ENCODE measurements at regions not wholly inside any gene's neighbourhood (a gene's known extent, or its start where the extent isn't known, plus 50 kb on each side); places are given as distances from the start of the nearest gene placed in this dataset.
A peak's percentile ranks its signal among the peaks of the same experiment; 100 is the strongest.

GRCh38 chr1:201647094-201647493 is 108.2 kb downstream of the NAV1 start:
- Mint-ChIP-seq H3K4me3 (peak overlapping the region; percentile 39), H3K4me1 (peaks cover 2% of the 10 kb centered on the region), H3K27ac (no peak overlapping the region), H3K27me3 (peaks cover 47% of the 10 kb centered on the region), H3K9me3 (ENCODE audit: insufficient read depth) (no peaks in the 10 kb centered on the region)
- Histone ChIP-seq H3K9me3 (ENCODE audit: control extremely low read depth in 1 of 3, control insufficient read depth in 2 of 3, insufficient read depth in 1 of 3, low read length in 2 of 3) (no peaks in the 10 kb centered on the region), H3K36me3 (replicated peaks in 1 of 2; ENCODE audit: control extremely low read depth in 1 of 2, control insufficient read depth in 1 of 2, extremely low read depth in 1 of 2, insufficient read depth in 2 of 2, low read length in 1 of 2) (no peaks in the 10 kb centered on the region), H3K27me3 (replicated peaks in 1 of 4; ENCODE audit: control extremely low read depth in 1 of 4, control insufficient read depth in 3 of 4, insufficient read depth in 4 of 4, low read length in 3 of 4) (peaks cover 0 to 38% (median 10%) of the 10 kb centered on the region in 4 experiments), H4K20me1 (ENCODE audit: control insufficient read depth, insufficient read depth, low read length, poor library complexity, severe bottlenecking) (no peaks in the 10 kb centered on the region), H3K4me2 (replicated peaks; ENCODE audit: low read depth, low read length, poor library complexity, severe bottlenecking) (no peak overlapping the region), H3K4me1 (ENCODE audit: control insufficient read depth in 2 of 2, insufficient read depth in 2 of 2, low read length in 2 of 2) (peaks cover 5 to 6% of the 10 kb centered on the region in 2 donors), H3K9ac (ENCODE audit: low read length) (no peak overlapping the region), H3K79me2 (ENCODE audit: control insufficient read depth, insufficient read depth, low read length) (no peaks in the 10 kb centered on the region), H3K27ac (ENCODE audit: low read length in 2 of 2) (no peak overlapping the region), H2AFZ (ENCODE audit: insufficient read depth, low read depth, low read length, poor library complexity, severe bottlenecking) (no peak overlapping the region), H3K4me3 (ENCODE audit: control extremely low read depth in 1 of 5, extremely low read depth in 1 of 5, insufficient read depth in 1 of 5, low read depth in 2 of 5, low read length in 4 of 5) (no peak overlapping the region)
- no peak for DNase-seq
- intact Hi-C loops (cut with micrococcal nuclease): no loop called here
- ChIA-PET CTCF (no interaction called here), POLR2A (no interaction called here)
- no peak for ATAC-seq (ENCODE audit: low read depth)
- TF ChIP-seq, protein P1, sequence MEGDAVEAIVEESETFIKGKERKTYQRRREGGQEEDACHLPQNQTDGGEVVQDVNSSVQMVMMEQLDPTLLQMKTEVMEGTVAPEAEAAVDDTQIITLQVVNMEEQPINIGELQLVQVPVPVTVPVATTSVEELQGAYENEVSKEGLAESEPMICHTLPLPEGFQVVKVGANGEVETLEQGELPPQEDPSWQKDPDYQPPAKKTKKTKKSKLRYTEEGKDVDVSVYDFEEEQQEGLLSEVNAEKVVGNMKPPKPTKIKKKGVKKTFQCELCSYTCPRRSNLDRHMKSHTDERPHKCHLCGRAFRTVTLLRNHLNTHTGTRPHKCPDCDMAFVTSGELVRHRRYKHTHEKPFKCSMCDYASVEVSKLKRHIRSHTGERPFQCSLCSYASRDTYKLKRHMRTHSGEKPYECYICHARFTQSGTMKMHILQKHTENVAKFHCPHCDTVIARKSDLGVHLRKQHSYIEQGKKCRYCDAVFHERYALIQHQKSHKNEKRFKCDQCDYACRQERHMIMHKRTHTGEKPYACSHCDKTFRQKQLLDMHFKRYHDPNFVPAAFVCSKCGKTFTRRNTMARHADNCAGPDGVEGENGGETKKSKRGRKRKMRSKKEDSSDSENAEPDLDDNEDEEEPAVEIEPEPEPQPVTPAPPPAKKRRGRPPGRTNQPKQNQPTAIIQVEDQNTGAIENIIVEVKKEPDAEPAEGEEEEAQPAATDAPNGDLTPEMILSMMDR (IDR thresholded peaks at IDR 0.05): no peak
- no peak for TF ChIP-seq EZH2 (IDR thresholded peaks at IDR 0.05; ENCODE audit: borderline replicate concordance, insufficient read depth, low read depth, low read length, poor library complexity, severe bottlenecking)

DNA sequence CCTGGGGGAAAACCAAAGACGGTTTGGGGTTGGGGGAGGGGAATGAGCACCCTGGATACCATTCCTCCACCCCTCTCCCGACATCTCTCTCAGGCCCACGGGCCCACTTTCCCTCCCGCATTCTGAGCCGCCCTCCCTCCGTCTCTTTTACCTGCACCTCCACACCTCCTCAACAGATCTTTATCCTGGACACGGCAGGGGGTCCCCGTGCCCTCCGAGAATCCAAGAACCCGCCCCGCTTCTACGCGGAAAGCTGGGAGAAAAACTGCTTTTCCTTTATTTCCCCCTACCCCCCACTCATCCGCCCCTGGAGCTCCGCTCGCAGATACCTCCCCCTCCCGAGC is 108.8 kb downstream of the NAV1 start:
- Histone ChIP-seq H3K9me3 (ENCODE audit: control extremely low read depth in 1 of 3, control insufficient read depth in 2 of 3, insufficient read depth in 1 of 3, low read length in 2 of 3) (no peaks in the 10 kb centered on the region), H2AFZ (ENCODE audit: insufficient read depth, low read depth, low read length, poor library complexity, severe bottlenecking) (no peak overlapping the region), H3K4me2 (replicated peaks; ENCODE audit: low read depth, low read length, poor library complexity, severe bottlenecking) (peak overlapping the region; percentile 51), H3K79me2 (ENCODE audit: control insufficient read depth, insufficient read depth, low read length) (no peaks in the 10 kb centered on the region), H3K9ac (ENCODE audit: low read length) (no peak overlapping the region), H3K4me3 (ENCODE audit: control extremely low read depth in 1 of 5, extremely low read depth in 1 of 5, insufficient read depth in 1 of 5, low read depth in 2 of 5, low read length in 4 of 5) (no peak overlapping the region), H3K4me1 (ENCODE audit: control insufficient read depth in 2 of 2, insufficient read depth in 2 of 2, low read length in 2 of 2) (peaks cover 5 to 6% of the 10 kb centered on the region in 2 donors), H3K27me3 (replicated peaks in 1 of 4; ENCODE audit: control extremely low read depth in 1 of 4, control insufficient read depth in 3 of 4, insufficient read depth in 4 of 4, low read length in 3 of 4) (peaks cover 0 to 38% (median 10%) of the 10 kb centered on the region in 4 experiments), H3K27ac (ENCODE audit: low read length in 2 of 2) (no peak overlapping the region), H3K36me3 (replicated peaks in 1 of 2; ENCODE audit: control extremely low read depth in 1 of 2, control insufficient read depth in 1 of 2, extremely low read depth in 1 of 2, insufficient read depth in 2 of 2, low read length in 1 of 2) (no peaks in the 10 kb centered on the region), H4K20me1 (ENCODE audit: control insufficient read depth, insufficient read depth, low read length, poor library complexity, severe bottlenecking) (no peaks in the 10 kb centered on the region)
- intact Hi-C loops (cut with micrococcal nuclease): no loop called here
- H3K4me3 Mint-ChIP-seq: no peak overlapping the region
- H3K4me1 Mint-ChIP-seq: peaks cover 2% of the 10 kb centered on the region
- TF ChIP-seq EZH2 (IDR thresholded peaks at IDR 0.05; ENCODE audit: borderline replicate concordance, insufficient read depth, low read depth, low read length, poor library complexity, severe bottlenecking): no peak
- DNase-seq (no peak), ATAC-seq (ENCODE audit: low read depth) (no peak)
- ChIA-PET POLR2A (no interaction called here), CTCF (no interaction called here)
- H3K27me3 Mint-ChIP-seq: peaks cover 47% of the 10 kb centered on the region
- no peaks in the 10 kb centered on the region for H3K9me3 Mint-ChIP-seq (ENCODE audit: insufficient read depth)
- H3K27ac Mint-ChIP-seq: no peak overlapping the region
- 62% methylated on average over 15 of the region's 17 CpGs for WGBS (ENCODE audit: insufficient coverage)

All from B cell (primary cell).